Upper lobe of left lung (tissue), 4 donors: ENCODE measurements at regions not wholly inside any gene's neighbourhood (a gene's known extent, or its start where the extent isn't known, plus 50 kb on each side); places are given as distances from the start of the nearest gene placed in this dataset.

Source experiments
- CTCF ChIP-seq, 6 experiments: fragments of 450-650 bp in 4 of 6; fragments of 200-600 bp in 2 of 6; sonication (generic) in 2 of 6; IDR thresholded peaks; one replicate each; pipeline ENCODE4 v1.5.1; 2016 to 2019; ENCODE audit warnings: antibody characterized with exemption in 6 of 6
- POLR2A ChIP-seq, 4 donors: fragments of 450-650 bp; IDR thresholded peaks; one replicate each; pipeline ENCODE4 v1.5.1; 2016 to 2017; ENCODE audit warnings: antibody characterized with exemption in 4 of 4, mild to moderate bottlenecking in 2 of 4

GRCh38 chr10:84999929-85000328, 671.5 kb downstream of the CCSER2 start:
- no peak for TF ChIP-seq CTCF (IDR thresholded peaks at IDR 0.05)
- TF ChIP-seq POLR2A (IDR thresholded peaks at IDR 0.05): no peak
